HepG2 (cell line): ENCODE measurements at regions not wholly inside any gene's neighbourhood (a gene's known extent, or its start where the extent isn't known, plus 50 kb on each side); places are given as distances from the start of the nearest gene placed in this dataset.

Experiments used
- ATAC-seq: fragments of 200-7000 bp; cut with Tn5 transposase; 3 replicates; pipeline ENCODE4 v1.9.1; 2020; ENCODE audit warnings: mild to moderate bottlenecking, moderate library complexity
- BruUV-seq: library from RNA; stranded (reverse); fragments of 400-500 nt; replicated peaks from 2 replicates; lab custom pipeline; 2021; lab: Mats Ljungman, UMichigan
- CTCF ChIA-PET: fragments of 300-600 bp; formaldehyde crosslinking; extraction: SDS; loops from one replicate; lab custom pipeline; 2021; ENCODE audit warnings: low total read pairs, inconsistent platforms, low intra/inter-chr PET ratio; lab: Yijun Ruan, JAX
- POLR2A ChIA-PET: fragments of 350-600 bp; sonication (Branson Sonifier 250); formaldehyde crosslinking; loops from one replicate; lab custom pipeline; 2020; ENCODE audit warnings: antibody characterized with exemption, inconsistent platforms; lab: Yijun Ruan, JAX
- DNase-seq: peaks from one replicate; pipeline ENCODE4 v3.0.0-alpha.2; 2015; ENCODE audit warnings: low spot score
- FAIRE-seq: peaks from 3 replicates; lab custom pipeline; 2011; peaks lifted over from hg19 to GRCh38; lab: Jason Lieb, UNC
- H2AFZ ChIP-seq: one replicate; pipeline ENCODE4 v1.6.1; 2011; ENCODE audit warnings: low read length, inconsistent platforms
- H3K27ac ChIP-seq: fragments of 300-600 bp; 3 replicates; pipeline ENCODE4 v1.8.0; 2011; ENCODE audit warnings: mixed run types, mild to moderate bottlenecking, mixed read lengths, low read length, inconsistent platforms; ENCODE audit not compliant: insufficient read depth; ENCODE audit errors: extremely low read length
- H3K27me3 ChIP-seq, 2 experiments: fragments of 200-600 bp in 1 of 2; 2 replicates in 1 of 2; 3 replicates in 1 of 2; pipeline versions ENCODE4 v1.6.0 to v1.8.0; 2011; ENCODE audit warnings: low read length in 2 of 2, mild to moderate bottlenecking in 2 of 2, moderate library complexity in 2 of 2, inconsistent platforms in 1 of 2; ENCODE audit not compliant: insufficient read depth in 2 of 2, control insufficient read depth in 1 of 2
- H3K36me3 ChIP-seq, 2 experiments: fragments of 200-600 bp in 1 of 2; replicated peaks in 1 of 2; 2 replicates in 1 of 2; 3 replicates in 1 of 2; pipeline versions ENCODE4 v1.5.1 to v1.8.0; 2011; ENCODE audit warnings: low read length in 2 of 2, inconsistent platforms in 1 of 2; ENCODE audit not compliant: insufficient read depth in 2 of 2, control insufficient read depth in 1 of 2
- H3K4me1 ChIP-seq: 2 replicates; pipeline ENCODE4 v1.5.1; 2012; ENCODE audit warnings: low read length, inconsistent platforms; ENCODE audit not compliant: insufficient read depth
- H3K4me2 ChIP-seq: 2 replicates; pipeline ENCODE4 v1.6.0; 2011; ENCODE audit warnings: low read depth, low read length, inconsistent platforms
- H3K4me3 ChIP-seq, 3 experiments: fragments of 200-600 bp in 1 of 3; sonication (generic), shearing (Covaris generic) in 1 of 3; replicated peaks in 1 of 3; 2 replicates each; pipeline ENCODE4 v1.5.1; 2011 to 2016; ENCODE audit warnings: low read length in 3 of 3, inconsistent platforms in 2 of 3, low read depth in 2 of 3, mild to moderate bottlenecking in 2 of 3, control low read depth in 1 of 3, mixed read lengths in 1 of 3; ENCODE audit not compliant: insufficient read depth in 1 of 3
- H3K79me2 ChIP-seq: one replicate; pipeline ENCODE4 v1.6.1; 2011; ENCODE audit warnings: low read length, inconsistent platforms; ENCODE audit not compliant: insufficient read depth
- H3K9ac ChIP-seq: 2 replicates; pipeline ENCODE4 v1.6.0; 2011; ENCODE audit warnings: mild to moderate bottlenecking, low read depth, low read length, inconsistent platforms; ENCODE audit not compliant: insufficient read depth
- H3K9me3 ChIP-seq: 2 replicates; pipeline ENCODE4 v1.5.1; 2012; ENCODE audit warnings: mild to moderate bottlenecking, low read length
- H4K20me1 ChIP-seq: 2 replicates; pipeline ENCODE4 v1.6.0; 2011; ENCODE audit warnings: inconsistent platforms, mild to moderate bottlenecking, low read length, moderate library complexity; ENCODE audit not compliant: insufficient read depth
- CENPT ChIP-seq: sonication (generic); formaldehyde crosslinking; IDR thresholded peaks from 2 replicates; pipeline ENCODE4 v1.8.0; 2022; ENCODE audit warnings: low read depth, mild to moderate bottlenecking, moderate library complexity, missing genetic modification reagents
- CHD4 ChIP-seq: fragments of 200-600 bp; sonication (generic); IDR thresholded peaks from 2 replicates; pipeline ENCODE4 v1.7.0; 2017; ENCODE audit warnings: mild to moderate bottlenecking, low read length, borderline replicate concordance
- FOXM1 ChIP-seq: sonication (generic); formaldehyde crosslinking; IDR thresholded peaks from 2 replicates; pipeline ENCODE4 v1.5.0; 2020; ENCODE audit warnings: missing genetic modification reagents
- NR2C2 ChIP-seq: sonication (generic); formaldehyde crosslinking; IDR thresholded peaks from 2 replicates; pipeline ENCODE4 v1.4.0; 2020; ENCODE audit warnings: missing genetic modification reagents, mild to moderate bottlenecking, moderate library complexity, borderline replicate concordance
- RELA ChIP-seq: sonication (generic); formaldehyde crosslinking; IDR thresholded peaks from 2 replicates; pipeline ENCODE4 v1.4.0; 2020; ENCODE audit warnings: missing genetic modification reagents
- USF2 ChIP-seq, 2 experiments: sonication (generic) in 1 of 2; formaldehyde crosslinking in 1 of 2; IDR thresholded peaks; 2 replicates each; pipeline versions ENCODE4 v1.5.1 to v1.6.1; 2011 to 2020; ENCODE audit warnings: borderline replicate concordance in 1 of 2, low read depth in 1 of 2, low read length in 1 of 2, mild to moderate bottlenecking in 1 of 2, missing genetic modification reagents in 1 of 2, moderate library complexity in 1 of 2
- ZBTB34 ChIP-seq: sonication (generic); formaldehyde crosslinking; IDR thresholded peaks from 2 replicates; pipeline ENCODE4 v1.8.0; 2022; ENCODE audit warnings: mild to moderate bottlenecking, missing genetic modification reagents
- ZBTB49 ChIP-seq: sonication (generic); formaldehyde crosslinking; IDR thresholded peaks from 2 replicates; pipeline ENCODE4 v1.4.0; 2020; ENCODE audit warnings: missing genetic modification reagents, borderline replicate concordance
- ZNF17 ChIP-seq: sonication (generic); formaldehyde crosslinking; IDR thresholded peaks from 2 replicates; pipeline ENCODE4 v1.5.0; 2020; ENCODE audit warnings: mild to moderate bottlenecking, missing genetic modification reagents
- ZNF546 ChIP-seq: sonication (generic); formaldehyde crosslinking; conservative IDR thresholded peaks from 2 replicates; pipeline ENCODE4 v1.8.1; 2023; ENCODE audit warnings: mild to moderate bottlenecking, missing genetic modification reagents
- ZNF597 ChIP-seq: sonication (generic); formaldehyde crosslinking; IDR thresholded peaks from 2 replicates; pipeline ENCODE4 v1.5.0; 2020; ENCODE audit warnings: missing genetic modification reagents
- WGBS: methylation state at CpG from one replicate; pipeline ENCODE4 v1.1.6; 2017; ENCODE audit warnings: low lambda C conversion rate; 5-methylcytosine and 5-hydroxymethylcytosine counted together
- in situ Hi-C: cut with HindIII; loops from 2 replicates; pipeline ENCODE4 v1.10.0; 2017; ENCODE audit warnings: low pct_unique_long_range_greater_than_20kb; ENCODE audit not compliant: extremely low pct_ligation_motif_present
- intact Hi-C: fragments of 100-400 bp; cut with micrococcal nuclease; formaldehyde crosslinking; loops from one replicate; pipeline ENCODE4 v1.10.0; 2022; ENCODE audit not compliant: unreplicated experiment

GRCh38 chr15:98025237-98025636 is 64.7 kb downstream of the ARRDC4 start:
- WGBS: 81% methylated on average over 2 of the region's 2 CpGs
- in situ Hi-C loops: no loop called here
- no peak overlapping the region for H3K4me3 ChIP-seq
- H3K79me2 ChIP-seq: no peaks in the 10 kb centered on the region
- no peak for TF ChIP-seq ZBTB34 (CRISPR knock-in tag)
- no peak for TF ChIP-seq ZNF17 (CRISPR knock-in tag)
- no peak for TF ChIP-seq RELA
- no peak for TF ChIP-seq FOXM1
- no peak for TF ChIP-seq USF2 (IDR thresholded peaks at IDR 0.05; ENCODE audit: low read depth, low read length)
- TF ChIP-seq USF2 (CRISPR knock-in tag; IDR thresholded peaks at IDR 0.05; ENCODE audit: borderline replicate concordance): no peak
- TF ChIP-seq CENPT (CRISPR knock-in tag): no peak
- no peak for TF ChIP-seq NR2C2 (CRISPR knock-in tag)
- TF ChIP-seq CHD4: no peak
- TF ChIP-seq ZBTB49 (CRISPR knock-in tag): no peak
- no peak for TF ChIP-seq ZNF597 (CRISPR knock-in tag)
- TF ChIP-seq ZNF546 (CRISPR knock-in tag): no peak
- TF ChIP-seq, all 625 proteins: peak for 0
- no peak for DNase-seq
- intact Hi-C loops: no loop called here
- Histone ChIP-seq H3K4me1 (no peaks in the 10 kb centered on the region), H3K36me3 (no peaks in the 10 kb centered on the region), H3K9me3 (no peaks in the 10 kb centered on the region), H3K27ac (no peak overlapping the region), H3K27me3 (no peaks in the 10 kb centered on the region), H2AFZ (no peak overlapping the region), H3K4me2 (no peak overlapping the region), H3K9ac (no peak overlapping the region), H4K20me1 (no peaks in the 10 kb centered on the region)
- ATAC-seq: no peak
- FAIRE-seq: no peak
- ChIA-PET CTCF (no interaction called here), POLR2A (no interaction called here)
- no TSS peak for BruUV-seq
